Pancreas (tissue), 10 donors: ENCODE measurements at regions not wholly inside any gene's neighbourhood (a gene's known extent, or its start where the extent isn't known, plus 50 kb on each side); places are given as distances from the start of the nearest gene placed in this dataset.

Source experiments
- ATAC-seq, 4 donors: fragments of 200-7000 bp; cut with Tn5 transposase; one replicate each; pipeline versions ENCODE4 v1.8.0 to v1.9.1; 2020; ENCODE audit warnings: mild to moderate bottlenecking in 4 of 4, moderate library complexity in 4 of 4
- DNase-seq, 6 donors: peaks; one replicate each; pipeline ENCODE4 v3.0.0-alpha.2; 2020
- FAIRE-seq: peaks from 2 replicates; lab custom pipeline; 2012; peaks lifted over from hg19 to GRCh38; lab: Jason Lieb, UNC
- H3K27ac ChIP-seq, 4 donors: fragments of 200-600 bp; sonication (generic); 1 replicate in 3 of 4; 2 replicates in 1 of 4; pipeline versions ENCODE4 v1.5.0 to v1.8.0; 2020
- H3K27me3 ChIP-seq, 4 donors: fragments of 200-600 bp; one replicate each; pipeline ENCODE4 v1.8.0; 2021
- H3K36me3 ChIP-seq, 3 donors: fragments of 200-600 bp; sonication (generic) in 1 of 3; one replicate each; pipeline versions ENCODE4 v1.5.0 to v1.8.0; 2020 to 2021
- H3K4me1 ChIP-seq, 3 donors: fragments of 200-600 bp; one replicate each; pipeline ENCODE4 v1.8.0; 2021
- H3K4me3 ChIP-seq, 4 donors: fragments of 200-600 bp; sonication (generic) in 2 of 4; one replicate each; pipeline versions ENCODE4 v1.5.0 to v1.8.0; 2020 to 2021
- H3K9me3 ChIP-seq, 4 donors: fragments of 200-600 bp; one replicate each; pipeline ENCODE4 v1.8.0; 2021
- CTCF ChIP-seq, 4 donors: fragments of 200-600 bp; sonication (generic) in 3 of 4; IDR thresholded peaks; one replicate each; pipeline versions ENCODE4 v1.5.0 to v1.8.0; 2021; ENCODE audit warnings: antibody characterized with exemption in 4 of 4
- WGBS, 2 donors: extraction: QIAGEN DNeasy Blood & Tissue Kit; methylation state at CpG; one replicate each; pipeline ENCODE4 v1.1.7; 2013; 5-methylcytosine and 5-hydroxymethylcytosine counted together
- intact Hi-C, 3 donors: fragments of 100-400 bp; cut with DNase I; formaldehyde crosslinking; loops; one replicate each; pipeline versions ENCODE4 v1.11.1 to v1.14.2; 2022
- donor health status: healthy with polysubstance abuse.
- donor health status: DM: no; HTN: no; CAD: no; lungs with moderate emphysema.
- donor health status: DM: no; HTN: no; CAD: no.
- donor health status: control.
- donor health status: control.
- donor health status: Bipolar disorder and iron deficiency.
- donor health status: DM: yes; HTN: yes; CAD: no.
- donor health status: DM: no; HTN: no; CAD: no.
- donor health status: DM: no; HTN: no; CAD: no.
- donor health status: DM: yes; HTN: yes; CAD: no.

GRCh38 chr4:91914176-91914804 lies 389.5 kb upstream of the GRID2 start:
- H3K9me3 ChIP-seq = no peaks in the 10 kb centered on the region
- no peaks in the 10 kb centered on the region for H3K36me3 ChIP-seq
- H3K27ac ChIP-seq = no peak overlapping the region
- TF ChIP-seq CTCF (IDR thresholded peaks at IDR 0.05) = no peak
- H3K4me3 ChIP-seq = no peak overlapping the region
- H3K27me3 ChIP-seq = no peaks in the 10 kb centered on the region
- peaks cover 0 to 4% (median 0%) of the 10 kb centered on the region in 3 donors for H3K4me1 ChIP-seq
- WGBS, 2 donors = 97% methylated on average over 1 of the region's 1 CpG
- peak; percentile 81 to 96 (median 86) for ATAC-seq
- no peak for FAIRE-seq
- intact Hi-C loops = no loop called here
- no peak for DNase-seq

GRCh38 chr4:91916219-91916618 lies 387.5 kb upstream of the GRID2 start:
- Histone ChIP-seq H3K27ac (no peak overlapping the region), H3K27me3 (no peaks in the 10 kb centered on the region), H3K4me3 (no peak overlapping the region), H3K36me3 (no peaks in the 10 kb centered on the region), H3K9me3 (no peaks in the 10 kb centered on the region), H3K4me1 (peaks cover 0 to 4% (median 0%) of the 10 kb centered on the region in 3 donors)
- intact Hi-C loops = no loop called here
- ATAC-seq (no peak), FAIRE-seq (no peak), DNase-seq (no peak)
- no peak for TF ChIP-seq CTCF (IDR thresholded peaks at IDR 0.05)

GRCh38 chr4:91924625-91925024 lies 379.1 kb upstream of the GRID2 start:
- DNase-seq = no peak

GRCh38 chr4:91935217-91935616 lies 368.5 kb upstream of the GRID2 start:
- Histone ChIP-seq H3K4me1 (no peaks in the 10 kb centered on the region), H3K4me3 (no peak overlapping the region), H3K27ac (no peak overlapping the region), H3K9me3 (no peaks in the 10 kb centered on the region), H3K36me3 (no peaks in the 10 kb centered on the region), H3K27me3 (no peaks in the 10 kb centered on the region)
- ATAC-seq (no peak), FAIRE-seq (no peak), DNase-seq (no peak)
- WGBS, 2 donors = 61 to 70% methylated on average over 6 of the region's 6 CpGs
- no peak for TF ChIP-seq CTCF (IDR thresholded peaks at IDR 0.05)
- intact Hi-C loops = no loop called here

More at GRCh38 chr4:91924625-91925024, 379.1 kb upstream of the GRID2 start:
- 79 to 87% methylated on average over 5 of the region's 5 CpGs for WGBS, 2 donors
- intact Hi-C loops = no loop called here
- FAIRE-seq (no peak), ATAC-seq (no peak)
- no peaks in the 10 kb centered on the region for H3K4me1 ChIP-seq
- no peak overlapping the region for H3K27ac ChIP-seq
- no peaks in the 10 kb centered on the region for H3K9me3 ChIP-seq
- TF ChIP-seq CTCF (IDR thresholded peaks at IDR 0.05) = no peak
- no peaks in the 10 kb centered on the region for H3K27me3 ChIP-seq
- H3K4me3 ChIP-seq = no peak overlapping the region
- H3K36me3 ChIP-seq = no peaks in the 10 kb centered on the region

GRCh38 chr4:91936311-91936710 lies 367.5 kb upstream of the GRID2 start:
- no peak for DNase-seq
- H3K4me3 ChIP-seq = no peak overlapping the region

More at GRCh38 chr4:91936311-91936710, 367.5 kb upstream of the GRID2 start:
- Histone ChIP-seq H3K36me3 (no peaks in the 10 kb centered on the region), H3K27me3 (no peaks in the 10 kb centered on the region), H3K4me1 (no peaks in the 10 kb centered on the region), H3K9me3 (no peaks in the 10 kb centered on the region), H3K27ac (no peak overlapping the region)
- ATAC-seq = no peak
- WGBS, 2 donors = 50 to 54% methylated on average over 3 of the region's 3 CpGs
- intact Hi-C loops = no loop called here
- TF ChIP-seq CTCF (IDR thresholded peaks at IDR 0.05) = no peak
- no peak for FAIRE-seq
